ENCODE measurements at regions not wholly inside any gene's neighbourhood (a gene's known extent, or its start where the extent isn't known, plus 50 kb on each side); places are given as distances from the start of the nearest gene placed in this dataset.
A peak's percentile ranks its signal among the peaks of the same experiment; 100 is the strongest.

- Histone ChIP-seq H4K20me1 (ENCODE audit: insufficient read depth, low read length) (no peaks in the 10 kb centered on the region), H3K79me1 (ENCODE audit: low read depth in 1 of 2, low read length in 2 of 2) (no peaks in the 10 kb centered on the region), H3K4me3 (ENCODE audit: insufficient read depth, low read depth, low read length) (no peak overlapping the region), H2AK9ac (replicated peaks; ENCODE audit: low read depth, low read length, poor library complexity) (no peak overlapping the region), H3K9ac (ENCODE audit: low read depth, low read length) (no peak overlapping the region), H3K9me3 (ENCODE audit: control insufficient read depth, insufficient read depth, low read length) (no peaks in the 10 kb centered on the region; the same call in 1 of the 2 replicates), H2AFZ (replicated peaks; ENCODE audit: low read length, poor library complexity) (no peak overlapping the region), H2BK120ac (ENCODE audit: low read depth, low read length) (peak overlapping the region; percentile 20; the same call in 1 of the 2 replicates), H2BK20ac (ENCODE audit: low read depth, low read length) (0 out of 2 replicates have a peak overlapping the region, but pooled peaks have one; percentile 8), H2AK5ac (ENCODE audit: low read depth, low read length) (no peak overlapping the region), H4K5ac (ENCODE audit: low read depth, low read length) (peak overlapping the region; percentile 25), H2BK5ac (ENCODE audit: low read depth, low read length, poor library complexity, severe bottlenecking) (no peak overlapping the region), H3K4me2 (ENCODE audit: low read depth, low read length) (peak overlapping the region; percentile 58), H3K27me3 (ENCODE audit: control insufficient read depth, insufficient read depth, low read length) (no peaks in the 10 kb centered on the region), H3K36me3 (ENCODE audit: control insufficient read depth, insufficient read depth, low read length) (no peaks in the 10 kb centered on the region), H3K4me1 (ENCODE audit: control insufficient read depth, insufficient read depth, low read length) (peaks cover 3% of the 10 kb centered on the region; the same call in 1 of the 2 replicates), H3K56ac (ENCODE audit: extremely low read depth, insufficient read depth, low read length) (no peak overlapping the region), H4K8ac (ENCODE audit: low read depth in 2 of 2, low read length in 2 of 2) (peak overlapping the region in 1 of 2 experiments; percentile 57; a peak in 1 of 4 replicates), H3K4ac (ENCODE audit: low read depth, low read length) (no peak overlapping the region), H3K14ac (replicated peaks; ENCODE audit: low read depth, low read length) (0 out of 2 replicates have a peak overlapping the region, but pooled peaks have one; percentile 10), H3K18ac (ENCODE audit: low read depth, low read length) (peak overlapping the region; percentile 24; the same call in 1 of the 2 replicates), H4K91ac (ENCODE audit: insufficient read depth, low read depth, low read length) (no peak overlapping the region), H3K23ac (ENCODE audit: low read depth, low read length) (no peak overlapping the region), H3K27ac (ENCODE audit: insufficient read depth, low read length) (peak overlapping the region; percentile 1; the same call in 1 of the 2 replicates), H3K9me1 (ENCODE audit: insufficient read depth, low read length) (no peaks in the 10 kb centered on the region), H2BK15ac (ENCODE audit: low read depth, low read length) (no peak overlapping the region)
- DNase-seq (no peak), ATAC-seq (ENCODE audit: low read depth) (peak; percentile 57)
- ChIA-PET POLR2A (ENCODE audit: unreplicated experiment) (interaction anchor here (0.6 to 1.0 kb wide), 2 partner anchors 17 to 129 kb away, joined by 3 read pairs; no protein-coding TSS in a partner anchor), CTCF (interaction anchor here (1.3 to 1.5 kb wide), 2 partner anchors 11 to 15 kb away, joined by 4 read pairs; no protein-coding TSS in a partner anchor)
- intact Hi-C loops (cut with micrococcal nuclease) (no loop called here), dilution Hi-C loops (cut with HindIII; ENCODE audit: low sequenced_read_pairs, unreplicated experiment) (no loop called here), in situ Hi-C loops (cut with MboI; ENCODE audit: low sequenced_read_pairs) (no loop called here)
- WGBS, 2 experiments (ENCODE audit: extremely low coverage in 2 of 2, insufficient read length in 1 of 2) = no CpG with 5 or more reads among the region's 4 CpGs
- no TSS peak for BruUV-seq (replicated peaks)
- TF ChIP-seq MAZ (IDR thresholded peaks at IDR 0.05; ENCODE audit: borderline replicate concordance, low read depth, low read length) (no peak), NFE2L2 (IDR thresholded peaks at IDR 0.05; ENCODE audit: low read depth, low read length) (no peak), CHD1 (IDR thresholded peaks at IDR 0.05; ENCODE audit: low read depth, low read length) (no peak), MAFK (IDR thresholded peaks at IDR 0.05; ENCODE audit: low read depth, low read length) (no peak), SMC3 (IDR thresholded peaks at IDR 0.05; ENCODE audit: low read depth, low read length) (no peak)
These were observed 148.4 kb upstream of the RGS6 start for GRCh38 chr14:71783786-71784185.
